ENCODE measurements at regions not wholly inside any gene's neighbourhood (a gene's known extent, or its start where the extent isn't known, plus 50 kb on each side); places are given as distances from the start of the nearest gene placed in this dataset.

DNA sequence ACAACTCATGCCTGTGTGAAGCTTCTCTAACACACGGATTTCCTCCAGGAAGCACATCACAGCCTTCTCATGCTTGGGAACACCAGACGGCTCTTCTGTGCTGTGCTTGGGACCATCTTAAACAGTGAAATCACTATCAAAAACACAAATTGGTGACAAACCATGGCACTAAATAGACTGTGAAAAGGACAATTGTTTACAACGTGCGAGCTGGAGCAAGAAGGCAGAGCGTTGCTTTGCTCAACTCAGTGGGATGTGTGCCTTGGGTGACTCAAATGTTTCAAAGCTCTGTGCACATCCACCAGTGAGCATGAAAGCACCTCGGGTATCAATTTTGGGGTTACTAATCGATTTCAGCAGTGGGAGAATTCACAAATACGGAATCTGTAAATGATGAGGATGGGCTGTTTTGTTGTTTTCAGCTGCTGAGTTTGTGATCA, 182.4 kb upstream of the ARL4C start:
- TF ChIP-seq, protein P1, sequence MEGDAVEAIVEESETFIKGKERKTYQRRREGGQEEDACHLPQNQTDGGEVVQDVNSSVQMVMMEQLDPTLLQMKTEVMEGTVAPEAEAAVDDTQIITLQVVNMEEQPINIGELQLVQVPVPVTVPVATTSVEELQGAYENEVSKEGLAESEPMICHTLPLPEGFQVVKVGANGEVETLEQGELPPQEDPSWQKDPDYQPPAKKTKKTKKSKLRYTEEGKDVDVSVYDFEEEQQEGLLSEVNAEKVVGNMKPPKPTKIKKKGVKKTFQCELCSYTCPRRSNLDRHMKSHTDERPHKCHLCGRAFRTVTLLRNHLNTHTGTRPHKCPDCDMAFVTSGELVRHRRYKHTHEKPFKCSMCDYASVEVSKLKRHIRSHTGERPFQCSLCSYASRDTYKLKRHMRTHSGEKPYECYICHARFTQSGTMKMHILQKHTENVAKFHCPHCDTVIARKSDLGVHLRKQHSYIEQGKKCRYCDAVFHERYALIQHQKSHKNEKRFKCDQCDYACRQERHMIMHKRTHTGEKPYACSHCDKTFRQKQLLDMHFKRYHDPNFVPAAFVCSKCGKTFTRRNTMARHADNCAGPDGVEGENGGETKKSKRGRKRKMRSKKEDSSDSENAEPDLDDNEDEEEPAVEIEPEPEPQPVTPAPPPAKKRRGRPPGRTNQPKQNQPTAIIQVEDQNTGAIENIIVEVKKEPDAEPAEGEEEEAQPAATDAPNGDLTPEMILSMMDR (IDR thresholded peaks at IDR 0.05) = no peak
- no peak for TF ChIP-seq EP300 (IDR thresholded peaks at IDR 0.05)

Measured in tibial nerve (tissue), 4 donors.